22Rv1 (cell line): ENCODE measurements at regions not wholly inside any gene's neighbourhood (a gene's known extent, or its start where the extent isn't known, plus 50 kb on each side); places are given as distances from the start of the nearest gene placed in this dataset.

Source experiments
- H3K27ac ChIP-seq: fragments of 450-650 bp; 2 replicates; pipeline ENCODE4 v1.5.1; 2017
- ZFX ChIP-seq: fragments of 450-650 bp; IDR thresholded peaks from 2 replicates; pipeline ENCODE4 v1.6.1; 2017; ENCODE audit warnings: antibody characterized with exemption, borderline replicate concordance
- TF ChIP-seq, protein P1 (sequence below): fragments of 450-650 bp; IDR thresholded peaks from 2 replicates; pipeline ENCODE4 v1.5.1; 2017; ENCODE audit warnings: mild to moderate bottlenecking

DNA sequence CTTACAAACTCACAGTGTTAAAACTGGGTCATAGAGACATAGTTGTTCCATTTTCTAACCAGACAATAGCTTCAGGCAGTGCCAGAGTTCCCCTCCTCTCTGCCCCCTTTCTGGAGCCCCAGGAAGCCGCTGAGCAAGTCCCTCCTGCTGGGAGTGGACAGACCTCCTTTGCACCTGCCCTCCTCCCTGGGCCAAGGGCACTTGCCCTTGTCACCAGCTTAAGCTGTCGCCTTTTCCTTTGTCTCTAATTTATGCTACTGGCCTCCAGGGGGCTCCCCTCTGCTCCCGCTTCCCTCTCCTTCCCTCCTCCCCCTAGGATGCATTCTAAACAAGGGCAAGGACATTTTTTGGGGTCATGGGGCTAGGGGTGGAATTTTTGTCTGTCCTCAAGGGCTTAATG, 182.4 kb downstream of the MIS18A start:
- TF ChIP-seq ZFX = no peak
- TF ChIP-seq, protein P1, sequence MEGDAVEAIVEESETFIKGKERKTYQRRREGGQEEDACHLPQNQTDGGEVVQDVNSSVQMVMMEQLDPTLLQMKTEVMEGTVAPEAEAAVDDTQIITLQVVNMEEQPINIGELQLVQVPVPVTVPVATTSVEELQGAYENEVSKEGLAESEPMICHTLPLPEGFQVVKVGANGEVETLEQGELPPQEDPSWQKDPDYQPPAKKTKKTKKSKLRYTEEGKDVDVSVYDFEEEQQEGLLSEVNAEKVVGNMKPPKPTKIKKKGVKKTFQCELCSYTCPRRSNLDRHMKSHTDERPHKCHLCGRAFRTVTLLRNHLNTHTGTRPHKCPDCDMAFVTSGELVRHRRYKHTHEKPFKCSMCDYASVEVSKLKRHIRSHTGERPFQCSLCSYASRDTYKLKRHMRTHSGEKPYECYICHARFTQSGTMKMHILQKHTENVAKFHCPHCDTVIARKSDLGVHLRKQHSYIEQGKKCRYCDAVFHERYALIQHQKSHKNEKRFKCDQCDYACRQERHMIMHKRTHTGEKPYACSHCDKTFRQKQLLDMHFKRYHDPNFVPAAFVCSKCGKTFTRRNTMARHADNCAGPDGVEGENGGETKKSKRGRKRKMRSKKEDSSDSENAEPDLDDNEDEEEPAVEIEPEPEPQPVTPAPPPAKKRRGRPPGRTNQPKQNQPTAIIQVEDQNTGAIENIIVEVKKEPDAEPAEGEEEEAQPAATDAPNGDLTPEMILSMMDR = peak; percentile 58
- H3K27ac ChIP-seq = no peak overlapping the region

DNA sequence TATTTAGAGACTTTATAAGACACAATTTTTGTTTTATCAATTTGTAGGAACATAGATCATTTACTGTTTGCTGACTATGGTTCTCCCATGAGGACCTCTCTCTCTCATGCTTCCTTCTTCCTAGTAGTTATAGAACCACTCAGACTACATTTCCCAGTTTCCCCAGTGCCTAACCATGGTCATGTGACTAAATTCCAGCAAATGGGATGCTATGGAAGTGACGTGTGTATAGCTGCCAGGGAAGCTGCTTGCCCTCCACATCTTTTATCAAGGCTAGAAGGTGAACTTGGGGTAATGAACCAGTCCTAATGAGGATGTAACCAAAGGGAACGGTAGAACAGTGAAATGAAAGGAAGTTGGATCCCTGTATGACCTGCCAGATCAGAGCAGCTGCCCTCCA, 184.0 kb downstream of the MIS18A start:
- no peak for TF ChIP-seq ZFX
- TF ChIP-seq, protein P1 = no peak
- no peak overlapping the region for H3K27ac ChIP-seq

DNA sequence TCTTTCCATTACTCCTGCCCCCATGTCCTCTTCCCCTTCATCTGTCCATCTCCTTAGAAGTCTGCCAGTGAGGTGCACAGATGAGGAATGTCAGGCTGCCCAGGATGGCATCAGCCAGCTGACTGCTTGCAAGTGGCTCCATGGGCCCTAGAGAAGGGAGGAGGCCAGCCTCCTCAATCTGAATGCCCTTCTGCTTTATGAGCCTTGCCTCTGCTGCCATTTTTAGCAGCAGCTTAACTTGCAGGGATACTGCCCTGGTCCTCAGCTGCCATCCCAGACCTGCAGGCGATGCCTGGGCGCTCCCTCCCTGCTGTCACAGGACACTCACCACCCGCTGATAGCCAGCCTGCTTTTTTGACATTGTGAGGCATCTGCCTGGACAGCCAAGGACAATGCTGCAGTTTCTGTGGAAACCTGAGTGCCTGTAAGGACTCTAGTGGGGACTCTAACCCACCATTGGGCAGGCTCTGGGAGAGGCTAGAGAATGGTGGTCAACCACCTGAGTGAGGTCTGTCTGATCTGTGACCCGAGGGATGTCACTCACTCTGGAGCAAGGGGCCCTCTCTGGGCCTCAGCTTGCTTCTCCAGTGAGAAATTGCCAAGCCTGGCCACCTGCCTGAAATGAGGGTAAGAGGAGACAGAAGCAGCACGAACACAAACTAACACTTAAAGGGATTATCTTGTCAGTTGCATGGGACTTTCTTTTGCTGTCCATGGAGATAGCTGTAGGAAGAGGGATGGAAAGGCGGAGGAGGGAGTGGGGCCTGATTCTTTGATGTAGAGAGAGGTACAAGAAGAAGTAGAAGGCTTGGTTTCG, 185.0 kb downstream of the MIS18A start:
- TF ChIP-seq, protein P1 = no peak
- TF ChIP-seq ZFX = no peak
- no peak overlapping the region for H3K27ac ChIP-seq

DNA sequence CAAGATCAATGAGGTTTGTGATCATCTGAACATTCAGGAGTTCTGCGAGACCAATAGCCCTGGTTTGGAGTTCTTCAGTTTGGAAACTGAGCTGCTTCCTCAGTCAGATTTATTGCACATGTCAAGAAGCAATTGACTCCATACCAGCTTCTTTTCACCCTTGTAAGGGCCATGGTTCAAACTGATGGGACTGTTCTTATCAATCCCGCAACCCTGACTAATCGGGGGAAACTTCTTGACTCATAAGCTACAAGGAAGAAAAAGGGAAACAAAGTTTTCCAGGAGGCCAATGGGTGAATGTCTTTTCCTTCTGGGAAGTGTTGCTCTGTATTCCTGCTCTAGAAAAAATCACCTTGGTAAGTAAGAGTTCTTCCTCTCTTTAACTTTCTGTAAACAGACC, 187.9 kb downstream of the MIS18A start:
- no peak for TF ChIP-seq ZFX
- TF ChIP-seq, protein P1 = no peak
- no peak overlapping the region for H3K27ac ChIP-seq

DNA sequence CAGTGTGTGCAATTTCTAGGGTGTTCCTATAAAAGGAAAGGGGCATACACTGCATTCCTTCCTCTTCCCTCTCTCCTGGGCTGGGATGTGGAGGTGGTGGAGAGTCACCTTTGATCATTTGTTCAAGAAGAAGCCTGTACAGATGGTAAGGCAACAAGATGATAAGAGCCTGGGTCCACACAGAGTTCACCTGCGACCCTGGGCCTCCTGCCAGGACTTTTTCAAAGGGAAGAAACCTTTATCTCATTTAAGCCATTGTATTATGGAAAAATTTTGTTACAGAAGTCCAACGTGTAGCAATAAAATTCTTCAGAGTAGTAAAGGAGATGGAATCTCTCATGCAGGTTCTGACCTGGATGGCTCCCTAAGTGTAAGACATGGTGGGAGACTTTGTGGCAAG, 189.1 kb downstream of the MIS18A start:
- no peak overlapping the region for H3K27ac ChIP-seq
- no peak for TF ChIP-seq ZFX
- TF ChIP-seq, protein P1 = no peak

DNA sequence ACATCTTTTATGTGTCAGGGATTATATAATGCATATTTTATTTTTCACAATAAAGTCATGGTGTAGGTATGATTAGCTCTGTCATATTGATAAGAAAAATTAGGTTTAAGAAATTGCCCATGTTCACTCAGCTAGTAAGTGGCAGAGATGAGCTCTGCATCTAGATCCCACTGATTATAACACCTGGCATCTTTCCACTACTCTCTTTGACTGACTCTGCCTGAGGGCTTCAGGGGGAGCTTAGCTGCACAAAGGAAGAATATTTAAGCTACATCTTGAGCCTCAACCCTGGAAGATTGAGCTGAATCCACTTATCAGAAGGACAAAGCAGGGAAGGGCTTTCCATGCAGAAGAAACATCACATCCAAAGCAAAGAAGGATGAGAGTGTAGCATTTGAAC, 190.4 kb downstream of the MIS18A start:
- no peak overlapping the region for H3K27ac ChIP-seq
- TF ChIP-seq, protein P1 = no peak
- no peak for TF ChIP-seq ZFX

DNA sequence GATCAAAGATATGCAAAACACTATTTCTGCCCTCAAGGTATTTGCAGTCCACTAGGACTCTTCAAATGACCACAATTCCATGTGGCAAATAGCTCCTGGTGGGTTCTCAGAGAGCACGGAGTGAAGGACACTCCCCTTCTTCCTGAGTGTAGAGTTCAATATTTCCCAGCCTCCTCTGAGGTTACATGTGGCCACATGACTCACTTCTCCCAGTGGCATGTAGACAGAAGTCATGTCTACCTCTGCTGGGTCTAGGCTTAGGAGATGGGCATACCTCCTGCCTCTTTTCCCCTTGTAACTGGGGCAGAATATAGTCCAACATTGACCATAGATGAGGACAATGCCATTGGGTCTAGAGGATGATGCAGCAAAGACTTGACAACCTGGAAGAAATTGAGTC, 191.4 kb downstream of the MIS18A start:
- TF ChIP-seq, protein P1 = no peak
- TF ChIP-seq ZFX = no peak
- no peak overlapping the region for H3K27ac ChIP-seq
